ENCODE measurements at regions not wholly inside any gene's neighbourhood (a gene's known extent, or its start where the extent isn't known, plus 50 kb on each side); places are given as distances from the start of the nearest gene placed in this dataset.

- DNase-seq (ENCODE audit: low read depth), result no peak
Observed at GRCh38 chr12:67370979-67371378, 101.8 kb downstream of the CAND1 start.

- no peak for DNase-seq (ENCODE audit: low read depth)
Observed at GRCh38 chr12:67377021-67377420, 107.9 kb downstream of the CAND1 start.

DNA sequence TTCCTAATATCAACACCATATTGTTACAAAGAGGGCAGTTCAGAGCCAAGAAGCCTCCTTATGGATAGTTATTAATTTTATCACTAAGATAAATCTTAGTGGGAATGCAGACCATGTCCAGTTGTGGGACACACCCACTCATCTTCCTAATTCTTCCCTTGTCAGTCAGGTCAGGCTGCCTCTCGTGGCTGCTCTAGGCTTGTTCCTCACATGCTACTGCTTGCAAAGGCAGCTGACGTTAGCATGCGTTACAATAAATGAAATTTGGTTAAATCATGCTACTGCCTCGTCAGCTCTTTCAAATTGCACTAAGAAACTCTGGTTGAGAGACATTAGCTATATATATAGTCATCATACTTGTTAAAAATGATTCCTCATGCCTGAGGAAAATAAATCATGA, 108.4 kb downstream of the CAND1 start:
- no peak for DNase-seq (ENCODE audit: low read depth)

DNA sequence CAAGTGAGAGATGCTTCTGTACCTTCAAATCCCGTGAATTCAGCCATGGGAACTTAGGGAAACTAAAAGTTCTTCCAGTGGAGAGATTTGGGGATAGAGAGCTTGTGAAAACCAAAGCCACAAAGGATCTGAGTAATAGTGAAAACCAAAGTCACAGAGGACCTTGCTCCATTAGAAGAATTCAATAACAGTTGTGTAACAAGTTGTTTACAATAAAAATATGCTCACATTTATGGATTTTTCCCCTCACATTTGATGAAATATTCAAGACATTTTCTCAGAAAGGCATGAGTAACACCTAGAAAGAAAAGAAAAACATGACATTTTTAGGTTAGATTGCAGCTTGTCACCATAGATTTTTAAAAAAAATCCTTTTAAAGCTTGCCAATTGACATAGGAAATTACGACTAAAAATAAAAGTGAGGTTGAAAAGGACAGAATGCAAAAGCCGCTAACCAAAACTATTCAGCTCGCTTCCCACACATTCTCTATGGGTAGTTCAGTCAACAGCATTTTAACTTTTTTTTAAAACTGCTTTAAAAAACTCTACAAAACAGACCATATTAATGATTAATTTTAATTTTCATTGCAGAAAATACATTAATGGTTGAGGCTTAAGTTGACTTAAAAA, 113.2 kb downstream of the CAND1 start:
- no peak for DNase-seq (ENCODE audit: low read depth)

DNA sequence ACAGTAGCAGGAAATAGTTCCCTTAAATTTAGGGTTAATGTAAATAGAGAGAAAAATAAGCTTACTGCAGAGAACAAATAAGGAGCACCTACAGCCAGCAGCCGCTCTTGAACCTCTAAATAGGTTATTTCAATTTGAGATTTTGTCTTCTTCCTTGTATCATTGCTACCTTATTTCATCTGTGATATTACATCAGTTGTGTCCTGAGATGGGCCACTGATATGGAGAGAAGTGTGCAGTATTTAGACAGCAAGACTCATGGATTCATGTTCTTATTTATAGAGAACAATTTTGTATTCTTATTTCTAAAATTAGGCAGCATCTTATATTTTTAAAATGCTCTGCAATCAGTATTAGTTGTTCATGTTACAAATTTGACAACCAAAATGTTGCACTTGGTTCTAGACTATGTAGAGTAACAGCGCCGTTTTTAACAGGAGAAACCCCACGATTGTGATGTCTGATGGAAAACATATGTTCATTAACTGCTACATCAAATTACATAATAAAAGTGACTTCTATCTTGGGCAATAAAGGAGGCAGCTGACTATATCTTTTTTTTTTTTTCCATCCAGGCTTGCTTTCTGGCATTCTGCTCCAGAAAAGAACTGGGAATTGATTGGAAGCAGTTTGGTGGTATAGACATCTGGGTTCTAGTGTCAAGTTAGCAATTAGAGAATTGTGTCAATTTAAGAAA, 117.9 kb downstream of the CAND1 start:
- no peak for DNase-seq (ENCODE audit: low read depth)

GRCh38 chr12:67388331-67389138, 119.4 kb downstream of the CAND1 start:
- DNase-seq (ENCODE audit: low read depth), result no peak

GRCh38 chr12:67390273-67390672, 121.1 kb downstream of the CAND1 start:
- DNase-seq (ENCODE audit: low read depth), result no peak

DNA sequence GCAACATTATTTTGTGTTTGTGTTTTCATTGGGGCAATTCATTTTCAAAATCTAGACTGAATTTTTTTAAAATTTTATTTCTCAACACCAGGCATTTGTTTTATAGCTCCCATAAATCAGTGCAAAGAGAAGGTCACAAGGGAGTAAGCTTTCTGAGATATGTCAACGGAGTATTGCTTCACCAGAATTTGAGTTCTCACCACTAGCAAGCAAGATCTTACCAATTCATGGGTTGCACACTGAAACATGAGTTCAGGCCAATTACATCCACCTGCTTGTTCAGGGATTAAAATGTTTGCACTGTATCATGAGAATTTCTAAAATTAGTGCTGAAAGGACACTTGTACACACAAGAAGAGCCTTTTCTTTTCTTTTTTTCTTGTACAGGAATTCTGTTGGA, 121.9 kb downstream of the CAND1 start:
- no peak for DNase-seq (ENCODE audit: low read depth)

DNA sequence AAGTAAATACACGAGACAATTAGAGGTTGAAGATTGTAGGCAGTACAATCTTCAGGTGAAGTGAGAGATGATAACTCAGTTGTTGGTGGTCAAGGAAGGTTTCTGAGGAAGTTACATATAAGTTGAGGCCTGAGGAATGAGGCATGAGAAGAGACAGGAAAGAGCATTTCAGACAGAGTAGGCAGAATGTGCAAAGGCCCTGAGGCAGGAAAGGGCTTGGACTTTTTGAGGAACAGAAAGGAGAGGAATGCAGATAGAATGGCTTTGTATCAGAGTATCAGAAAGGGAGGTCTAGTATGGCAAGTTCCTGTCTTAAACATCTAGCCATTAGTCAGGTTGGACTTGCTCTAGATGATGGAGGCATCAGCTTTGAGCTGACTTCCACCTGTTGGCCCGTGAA, 122.5 kb downstream of the CAND1 start:
- no peak for DNase-seq (ENCODE audit: low read depth)

GRCh38 chr12:67394550-67394949, 125.4 kb downstream of the CAND1 start:
- no peak for DNase-seq (ENCODE audit: low read depth)

GRCh38 chr12:67400742-67401141, 131.6 kb downstream of the CAND1 start:
- DNase-seq (ENCODE audit: low read depth), result no peak

DNA sequence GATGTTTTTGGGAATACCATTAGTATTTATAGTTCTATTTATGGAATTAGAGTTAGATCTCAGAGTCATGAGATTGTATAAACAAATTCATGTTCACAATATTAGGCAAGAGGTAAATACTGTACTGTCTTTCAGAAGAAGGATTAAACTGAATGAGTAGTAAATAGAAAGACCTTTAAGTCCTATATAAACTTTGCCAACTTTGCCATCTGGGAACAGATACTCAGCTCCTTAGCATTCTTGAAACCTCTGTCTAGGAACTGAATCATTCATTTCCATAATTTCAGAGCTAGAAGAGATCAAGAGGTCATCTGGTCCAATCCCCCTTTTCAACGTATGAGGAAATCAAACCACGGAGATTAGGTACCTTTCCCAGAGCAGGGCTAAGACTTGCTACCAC, 141.1 kb downstream of the CAND1 start:
- DNase-seq (ENCODE audit: low read depth), result no peak

GRCh38 chr12:67410667-67411067, 141.5 kb downstream of the CAND1 start:
- no peak for DNase-seq (ENCODE audit: low read depth)

- DNase-seq (ENCODE audit: low read depth), result no peak
Observed at GRCh38 chr12:67411562-67411961, 142.4 kb downstream of the CAND1 start.

DNA sequence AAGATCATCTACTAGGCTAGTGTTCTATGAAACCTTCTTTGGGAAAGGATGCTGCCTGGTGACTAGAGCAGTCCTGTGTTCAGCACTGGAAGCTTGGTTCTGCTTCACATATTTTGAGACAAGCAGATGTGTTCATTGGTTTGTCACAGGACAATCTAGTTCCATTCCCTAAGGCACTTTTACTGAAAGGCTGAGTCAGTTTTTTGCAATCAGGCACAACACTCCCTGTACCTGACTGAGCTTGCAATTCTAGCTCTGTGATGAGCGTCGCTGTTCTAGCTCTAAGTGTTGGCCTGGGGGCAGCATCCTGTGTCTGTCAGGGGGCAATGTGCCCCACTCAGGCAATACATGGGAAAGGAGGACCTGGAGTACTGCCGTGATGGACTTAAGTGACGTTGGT, 144.4 kb downstream of the CAND1 start:
- DNase-seq (ENCODE audit: low read depth), result no peak

- DNase-seq (ENCODE audit: low read depth), result no peak
Observed at GRCh38 chr12:67414011-67414715, 145.0 kb downstream of the CAND1 start.

GRCh38 chr12:67415473-67415872, 146.3 kb downstream of the CAND1 start:
- no peak for DNase-seq (ENCODE audit: low read depth)

GRCh38 chr12:67419810-67420209, 150.7 kb downstream of the CAND1 start:
- DNase-seq (ENCODE audit: low read depth), result no peak

- DNase-seq (ENCODE audit: low read depth), result no peak
Observed at GRCh38 chr12:67420506-67420905, 151.3 kb downstream of the CAND1 start.

DNA sequence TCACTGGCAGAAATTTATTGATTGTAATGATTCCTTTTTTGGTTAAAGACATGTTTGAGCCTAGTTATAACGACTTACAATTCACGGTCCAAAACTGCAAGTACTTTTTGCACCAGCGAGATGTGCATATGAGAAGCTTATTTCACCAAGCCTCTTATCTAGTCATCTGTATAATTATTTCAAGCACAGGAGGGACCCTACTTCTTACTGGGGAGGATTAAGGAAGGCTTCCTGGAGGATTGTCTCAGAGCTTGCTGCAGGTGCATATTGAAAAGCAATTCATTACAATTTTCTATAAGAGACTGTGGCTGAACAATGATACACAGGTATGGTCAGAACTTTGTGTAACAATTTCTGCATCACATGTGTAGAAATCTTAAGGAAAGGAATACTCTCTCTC, 152.9 kb downstream of the CAND1 start:
- DNase-seq (ENCODE audit: low read depth), result no peak

GRCh38 chr12:67424784-67425183, 155.6 kb downstream of the CAND1 start:
- no peak for DNase-seq (ENCODE audit: low read depth)

- DNase-seq (ENCODE audit: low read depth), result no peak
Observed at GRCh38 chr12:67425394-67425793, 156.2 kb downstream of the CAND1 start.

- no peak for DNase-seq (ENCODE audit: low read depth)
Observed at GRCh38 chr12:67426067-67426466, 156.9 kb downstream of the CAND1 start.
